Right lobe of liver (tissue), 6 donors: ENCODE measurements at regions not wholly inside any gene's neighbourhood (a gene's known extent, or its start where the extent isn't known, plus 50 kb on each side); places are given as distances from the start of the nearest gene placed in this dataset.

ENCODE experiments used
- ATAC-seq, 4 donors: fragments of 200-7000 bp; cut with Tn5 transposase; one replicate each; pipeline ENCODE4 v1.9.1; 2020; ENCODE audit warnings: mild to moderate bottlenecking in 4 of 4, moderate library complexity in 4 of 4
- DNase-seq, 3 donors: peaks; one replicate each; pipeline ENCODE4 v3.0.0-alpha.2; 2020
- H3K27ac ChIP-seq, 3 donors: fragments of 200-600 bp; one replicate each; pipeline ENCODE4 v1.8.0; 2022
- H3K27me3 ChIP-seq, 2 donors: fragments of 200-600 bp; one replicate each; pipeline ENCODE4 v1.8.0; 2022
- H3K36me3 ChIP-seq, 4 donors: fragments of 200-600 bp; sonication (generic) in 1 of 4; one replicate each; pipeline versions ENCODE4 v1.5.1 to v1.8.0; 2017 to 2022; ENCODE audit warnings: control low read depth in 1 of 4
- H3K4me1 ChIP-seq, 4 donors: fragments of 200-600 bp; sonication (generic) in 1 of 4; one replicate each; pipeline versions ENCODE4 v1.5.1 to v1.8.0; 2017 to 2022; ENCODE audit warnings: control low read depth in 1 of 4
- H3K4me3 ChIP-seq, 3 donors: fragments of 200-600 bp; one replicate each; pipeline ENCODE4 v1.8.0; 2022
- H3K9me3 ChIP-seq, 4 donors: fragments of 200-600 bp; sonication (generic) in 1 of 4; one replicate each; pipeline versions ENCODE4 v1.5.1 to v1.8.0; 2017 to 2022; ENCODE audit warnings: control low read depth in 1 of 4
- POLR2A ChIP-seq: fragments of 450-650 bp; IDR thresholded peaks from one replicate; pipeline ENCODE4 v1.6.1; 2017; ENCODE audit warnings: antibody characterized with exemption, mild to moderate bottlenecking
- WGBS: methylation state at CpG from one replicate; pipeline ENCODE4 v1.1.6; 2018; ENCODE audit warnings: low coverage, low lambda C conversion rate; ENCODE audit not compliant: insufficient coverage; ENCODE audit errors: missing lambda C conversion rate; 5-methylcytosine and 5-hydroxymethylcytosine counted together
- intact Hi-C, 2 donors: fragments of 100-400 bp; cut with DNase I; formaldehyde crosslinking; loops; one replicate each; pipeline versions ENCODE4 v1.11.2 to v1.14.1; 2022
- TF ChIP-seq, protein P1 (sequence below), 4 donors: fragments of 200-600 bp in 3 of 4; fragments of 450-650 bp in 1 of 4; IDR thresholded peaks; one replicate each; pipeline versions ENCODE4 v1.5.1 to v1.8.0; 2016 to 2022; ENCODE audit warnings: antibody characterized with exemption in 4 of 4, mild to moderate bottlenecking in 2 of 4
- donor health status: DM: no; HTN: yes; CAD: no.
- donor health status: DM: no; HTN: no; CAD: no.
- donor health status: DM: no; HTN: no; CAD: no.
- donor health status: DM: no; HTN: yes; CAD: no.
- donor health status: DM: no; HTN: yes; CAD: no.

DNA sequence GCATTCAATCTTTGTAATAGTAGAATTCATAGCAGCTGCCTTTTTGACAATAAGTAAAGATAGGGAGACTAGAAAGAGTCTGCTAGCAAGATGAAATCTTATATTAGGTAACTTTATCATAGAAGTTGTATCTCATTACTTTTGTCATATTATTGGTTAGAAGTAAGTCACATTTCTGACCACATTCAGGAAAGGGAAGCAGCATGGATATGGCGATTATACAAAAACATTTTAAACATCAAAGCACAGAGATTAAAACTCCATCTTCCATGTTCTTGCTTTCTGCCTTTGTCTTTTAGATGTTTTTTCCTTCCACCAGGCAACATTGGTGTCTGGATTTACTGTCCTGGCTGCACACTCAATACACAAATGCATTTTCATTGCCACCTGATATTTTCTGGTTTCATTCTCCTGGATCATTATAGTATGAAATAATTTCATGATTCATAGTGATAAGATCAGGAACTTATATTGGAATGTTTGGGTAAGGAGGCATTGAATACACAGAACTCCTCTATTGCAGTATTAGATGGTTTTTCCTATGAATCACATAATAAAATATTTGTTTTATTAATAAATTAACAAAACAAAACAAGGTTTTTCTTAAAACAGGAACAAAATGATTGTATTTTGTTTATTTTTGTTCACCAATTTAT is 1460.3 kb upstream of the CADM2 start:
- Histone ChIP-seq H3K9me3 (no peaks in the 10 kb centered on the region), H3K4me1 (no peaks in the 10 kb centered on the region), H3K4me3 (no peak overlapping the region), H3K36me3 (no peaks in the 10 kb centered on the region), H3K27me3 (no peaks in the 10 kb centered on the region), H3K27ac (no peak overlapping the region)
- TF ChIP-seq, protein P1, sequence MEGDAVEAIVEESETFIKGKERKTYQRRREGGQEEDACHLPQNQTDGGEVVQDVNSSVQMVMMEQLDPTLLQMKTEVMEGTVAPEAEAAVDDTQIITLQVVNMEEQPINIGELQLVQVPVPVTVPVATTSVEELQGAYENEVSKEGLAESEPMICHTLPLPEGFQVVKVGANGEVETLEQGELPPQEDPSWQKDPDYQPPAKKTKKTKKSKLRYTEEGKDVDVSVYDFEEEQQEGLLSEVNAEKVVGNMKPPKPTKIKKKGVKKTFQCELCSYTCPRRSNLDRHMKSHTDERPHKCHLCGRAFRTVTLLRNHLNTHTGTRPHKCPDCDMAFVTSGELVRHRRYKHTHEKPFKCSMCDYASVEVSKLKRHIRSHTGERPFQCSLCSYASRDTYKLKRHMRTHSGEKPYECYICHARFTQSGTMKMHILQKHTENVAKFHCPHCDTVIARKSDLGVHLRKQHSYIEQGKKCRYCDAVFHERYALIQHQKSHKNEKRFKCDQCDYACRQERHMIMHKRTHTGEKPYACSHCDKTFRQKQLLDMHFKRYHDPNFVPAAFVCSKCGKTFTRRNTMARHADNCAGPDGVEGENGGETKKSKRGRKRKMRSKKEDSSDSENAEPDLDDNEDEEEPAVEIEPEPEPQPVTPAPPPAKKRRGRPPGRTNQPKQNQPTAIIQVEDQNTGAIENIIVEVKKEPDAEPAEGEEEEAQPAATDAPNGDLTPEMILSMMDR (IDR thresholded peaks at IDR 0.05) = no peak
- TF ChIP-seq POLR2A = no peak
- DNase-seq (no peak), ATAC-seq (no peak)
- intact Hi-C loops = no loop called here
- WGBS = 57% methylated on average over 1 of the region's 1 CpG

DNA sequence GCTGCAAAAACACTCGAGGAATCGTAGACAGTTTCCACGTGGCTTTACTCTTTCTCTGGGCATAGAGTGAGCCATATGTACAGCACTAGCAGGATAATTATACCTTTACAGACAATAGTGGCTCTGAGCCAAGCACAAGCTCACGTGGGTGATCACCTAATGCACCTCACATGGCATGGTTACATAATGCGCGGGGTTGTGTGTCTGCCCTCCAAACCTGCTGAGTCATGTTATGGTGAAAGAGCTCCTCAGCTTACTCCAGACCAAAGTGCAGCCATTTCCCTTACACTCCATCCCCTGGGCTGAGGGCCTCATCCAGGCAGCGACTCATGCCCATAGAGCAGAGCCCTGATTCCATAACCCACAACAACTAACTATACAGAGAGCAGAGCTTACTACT is 1458.4 kb upstream of the CADM2 start:
- 58% methylated on average over 7 of the region's 7 CpGs for WGBS
- intact Hi-C loops = no loop called here
- ATAC-seq (peak; percentile 48 to 86 (median 68)), DNase-seq (peak in 1 of 3 donors; percentile 52)
- no peak overlapping the region for H3K4me3 ChIP-seq
- no peaks in the 10 kb centered on the region for H3K36me3 ChIP-seq
- no peaks in the 10 kb centered on the region for H3K4me1 ChIP-seq
- H3K27ac ChIP-seq = no peak overlapping the region
- H3K27me3 ChIP-seq = no peaks in the 10 kb centered on the region
- TF ChIP-seq, protein P1 (IDR thresholded peaks at IDR 0.05) = no peak
- no peak for TF ChIP-seq POLR2A
- no peaks in the 10 kb centered on the region for H3K9me3 ChIP-seq

DNA sequence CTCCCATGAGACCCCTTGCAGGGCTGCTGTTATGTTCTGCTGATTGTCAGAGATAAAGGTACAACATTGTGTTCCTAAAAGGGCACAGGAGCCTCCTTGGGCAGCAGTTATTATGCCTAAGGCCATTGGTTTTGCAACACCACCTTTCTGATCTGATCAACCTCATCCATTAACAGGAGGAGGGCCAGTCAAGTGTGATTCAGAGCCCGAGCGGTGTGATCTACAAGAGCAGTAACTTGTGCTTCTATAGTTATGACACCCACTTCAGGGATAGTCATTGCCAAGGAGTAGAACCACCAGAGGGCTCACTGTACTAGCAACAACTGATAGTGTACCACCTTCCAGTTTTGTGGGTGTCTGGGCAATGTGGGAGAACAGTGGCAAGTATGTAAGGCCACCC is 1457.9 kb upstream of the CADM2 start:
- Histone ChIP-seq H3K4me3 (no peak overlapping the region), H3K27ac (no peak overlapping the region), H3K9me3 (no peaks in the 10 kb centered on the region), H3K27me3 (no peaks in the 10 kb centered on the region), H3K4me1 (no peaks in the 10 kb centered on the region), H3K36me3 (no peaks in the 10 kb centered on the region)
- 86% methylated on average over 1 of the region's 2 CpGs for WGBS
- TF ChIP-seq, protein P1 (IDR thresholded peaks at IDR 0.05) = no peak
- TF ChIP-seq POLR2A = no peak
- DNase-seq = no peak
- intact Hi-C loops = no loop called here
- ATAC-seq = no peak

DNA sequence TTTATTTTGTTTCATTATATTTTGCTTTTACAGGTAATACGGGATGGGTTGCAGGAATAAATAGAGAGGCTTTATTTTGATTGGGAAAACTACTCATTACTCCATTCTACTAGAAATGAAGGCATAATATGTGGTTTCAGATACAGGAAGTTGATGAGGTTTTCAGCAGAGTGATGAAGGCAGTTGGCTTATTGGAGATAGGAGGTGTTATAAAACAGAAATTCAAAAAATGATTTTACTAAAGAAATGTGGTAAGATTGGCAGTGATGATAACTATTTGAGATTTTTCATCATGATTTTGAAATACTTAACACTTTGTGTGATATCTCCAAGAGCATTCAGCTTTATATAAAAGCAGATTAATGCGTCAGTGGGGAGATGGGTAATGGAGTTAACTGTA is 1445.7 kb upstream of the CADM2 start:
- Histone ChIP-seq H3K27me3 (no peaks in the 10 kb centered on the region), H3K4me3 (no peak overlapping the region), H3K27ac (no peak overlapping the region), H3K36me3 (no peaks in the 10 kb centered on the region), H3K9me3 (no peaks in the 10 kb centered on the region), H3K4me1 (no peaks in the 10 kb centered on the region)
- DNase-seq (no peak), ATAC-seq (no peak)
- TF ChIP-seq, protein P1 (IDR thresholded peaks at IDR 0.05) = no peak
- TF ChIP-seq POLR2A = no peak
- intact Hi-C loops = no loop called here
- WGBS = 35% methylated on average over 2 of the region's 2 CpGs

DNA sequence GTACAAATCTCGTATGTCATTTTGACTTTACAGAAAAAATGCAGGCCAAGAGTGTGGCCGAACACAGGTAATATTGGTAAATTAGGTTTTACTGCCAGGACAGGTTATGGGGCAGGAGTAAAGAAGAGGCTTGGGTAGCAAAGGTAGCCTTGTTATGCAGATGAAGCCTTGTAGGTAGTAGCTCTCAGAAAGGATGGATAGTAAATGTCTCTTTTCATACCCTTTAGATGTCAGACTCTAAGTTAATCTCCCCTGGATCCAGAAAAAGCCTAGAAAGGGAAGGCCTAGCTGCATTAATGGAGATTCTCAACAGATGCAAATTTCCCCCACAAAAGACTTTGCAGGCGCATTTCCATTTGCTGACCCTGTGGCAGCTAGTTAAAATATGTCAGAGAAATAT is 1445.1 kb upstream of the CADM2 start:
- ATAC-seq (no peak), DNase-seq (no peak)
- Histone ChIP-seq H3K9me3 (no peaks in the 10 kb centered on the region), H3K27me3 (no peaks in the 10 kb centered on the region), H3K4me3 (no peak overlapping the region), H3K36me3 (no peaks in the 10 kb centered on the region), H3K27ac (no peak overlapping the region), H3K4me1 (no peaks in the 10 kb centered on the region)
- WGBS = 49% methylated on average over 3 of the region's 3 CpGs
- TF ChIP-seq POLR2A = no peak
- TF ChIP-seq, protein P1 (IDR thresholded peaks at IDR 0.05) = no peak
- intact Hi-C loops = no loop called here
